ENCODE measurements at regions not wholly inside any gene's neighbourhood (a gene's known extent, or its start where the extent isn't known, plus 50 kb on each side); places are given as distances from the start of the nearest gene placed in this dataset.

DNA sequence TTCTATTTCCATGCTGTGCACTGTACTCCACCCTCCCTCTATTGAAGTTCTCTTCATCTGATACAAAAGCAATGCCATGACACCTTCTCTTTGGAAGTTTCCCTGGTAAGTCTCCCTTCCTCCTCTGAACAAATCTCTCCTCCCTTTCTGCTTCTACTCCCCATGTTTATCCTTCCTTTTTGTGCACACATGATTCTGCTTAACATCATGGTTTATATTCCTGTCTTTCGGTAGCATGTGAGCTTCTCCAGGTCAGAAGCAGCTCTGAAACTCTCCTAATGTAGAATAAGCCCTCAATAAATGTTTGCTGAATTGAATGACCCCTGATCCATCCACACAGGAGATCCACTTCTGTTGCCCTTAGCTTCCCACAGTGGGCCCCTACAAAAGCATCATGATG lies 328.6 kb downstream of the PLPP3 start:
- TF ChIP-seq CTCF (conservative IDR thresholded peaks at IDR 0.05; ENCODE audit: low read depth, low read length) (no peak), EZH2 (IDR thresholded peaks at IDR 0.05; ENCODE audit: low read length, unreplicated experiment) (no peak)
